ENCODE measurements at regions not wholly inside any gene's neighbourhood (a gene's known extent, or its start where the extent isn't known, plus 50 kb on each side); places are given as distances from the start of the nearest gene placed in this dataset.

GRCh38 chr13:40476175-40476958, 190.1 kb downstream of the FOXO1 start:
- H3K4me3 ChIP-seq (ENCODE audit: low read length): no peak overlapping the region
- peak; percentile 59 for DNase-seq (ENCODE audit: low read depth)
- no peak for TF ChIP-seq CTCF (conservative IDR thresholded peaks at IDR 0.05; ENCODE audit: low read length)

- no peak for TF ChIP-seq CTCF (conservative IDR thresholded peaks at IDR 0.05; ENCODE audit: low read length)
These were observed 188.5 kb downstream of the FOXO1 start for GRCh38 chr13:40477623-40478608.

GRCh38 chr13:40478775-40479174, 187.7 kb downstream of the FOXO1 start:
- no peak overlapping the region for H3K4me3 ChIP-seq (ENCODE audit: low read length)
- DNase-seq (ENCODE audit: low read depth): no peak
- no peak for TF ChIP-seq CTCF (conservative IDR thresholded peaks at IDR 0.05; ENCODE audit: low read length)

More at GRCh38 chr13:40477623-40478608, 188.5 kb downstream of the FOXO1 start:
- DNase-seq (ENCODE audit: low read depth): no peak
- no peak overlapping the region for H3K4me3 ChIP-seq (ENCODE audit: low read length)

GRCh38 chr13:40479196-40479845, 187.1 kb downstream of the FOXO1 start:
- no peak for TF ChIP-seq CTCF (conservative IDR thresholded peaks at IDR 0.05; ENCODE audit: low read length)
- no peak for DNase-seq (ENCODE audit: low read depth)
- no peak overlapping the region for H3K4me3 ChIP-seq (ENCODE audit: low read length)

GRCh38 chr13:40480012-40480914, 186.2 kb downstream of the FOXO1 start:
- TF ChIP-seq CTCF (conservative IDR thresholded peaks at IDR 0.05; ENCODE audit: low read length): no peak
- H3K4me3 ChIP-seq (ENCODE audit: low read length): no peak overlapping the region
- no peak for DNase-seq (ENCODE audit: low read depth)

- TF ChIP-seq CTCF (conservative IDR thresholded peaks at IDR 0.05; ENCODE audit: low read length): no peak
- no peak overlapping the region for H3K4me3 ChIP-seq (ENCODE audit: low read length)
- no peak for DNase-seq (ENCODE audit: low read depth)
These were observed 185.4 kb downstream of the FOXO1 start for GRCh38 chr13:40480915-40481516.

Measured in AG10803 (cell line).